K562 (cell line): ENCODE measurements at regions not wholly inside any gene's neighbourhood (a gene's known extent, or its start where the extent isn't known, plus 50 kb on each side); places are given as distances from the start of the nearest gene placed in this dataset.

Experiments used
- ATAC-seq: fragments of 200-7000 bp; cut with Tn5 transposase; 3 replicates; pipeline ENCODE4 v1.9.1; 2020; ENCODE audit warnings: moderate library complexity
- BruUV-seq: library from RNA; stranded (reverse); fragments of 400-500 nt; replicated peaks from 2 replicates; lab custom pipeline; 2021; lab: Mats Ljungman, UMichigan
- CTCF ChIA-PET: fragments of 300-600 bp; formaldehyde crosslinking; extraction: SDS; loops from one replicate; lab custom pipeline; 2021; ENCODE audit warnings: low intra/inter-chr PET ratio; lab: Yijun Ruan, JAX
- POLR2A ChIA-PET: fragments of 300-600, 350-650 bp; sonication (Branson Sonifier 250); formaldehyde crosslinking; extraction: SDS; loops from one replicate; lab custom pipeline; 2021; ENCODE audit warnings: antibody characterized with exemption, inconsistent platforms; lab: Yijun Ruan, JAX
- DNase-seq, 4 experiments: peaks; one replicate each; pipeline versions ENCODE4 v3.0.0 to v3.0.0-alpha.2; 2011 to 2018; ENCODE audit warnings: low spot score in 3 of 4, mixed read lengths in 3 of 4; ENCODE audit errors: extremely low read depth in 1 of 4
- FAIRE-seq: peaks from 2 replicates; lab custom pipeline; 2011; peaks lifted over from hg19 to GRCh38; lab: Jason Lieb, UNC
- H2AFZ ChIP-seq: 2 replicates; pipeline ENCODE4 v1.6.0; 2011; ENCODE audit warnings: low read depth, low read length, control low read depth, inconsistent platforms
- H3K27ac ChIP-seq: fragments of 200-600 bp; 3 replicates; pipeline ENCODE4 v1.8.0; 2011; ENCODE audit warnings: low read depth, mild to moderate bottlenecking, control low read depth, inconsistent platforms, low read length, moderate library complexity, mixed read lengths; ENCODE audit errors: extremely low read depth
- H3K27me3 ChIP-seq, 2 experiments: fragments of 300-600 bp in 1 of 2; 2 replicates in 1 of 2; 3 replicates in 1 of 2; pipeline versions ENCODE4 v1.6.0 to v1.8.0; 2011; ENCODE audit warnings: inconsistent platforms in 2 of 2, low read length in 2 of 2, mild to moderate bottlenecking in 1 of 2, mixed read lengths in 1 of 2, moderate library complexity in 1 of 2; ENCODE audit not compliant: control insufficient read depth in 2 of 2, insufficient read depth in 2 of 2
- H3K36me3 ChIP-seq: fragments of 300-600 bp; 3 replicates; pipeline ENCODE4 v1.8.0; 2011; ENCODE audit warnings: mild to moderate bottlenecking, low read length, inconsistent platforms; ENCODE audit not compliant: control insufficient read depth, insufficient read depth
- H3K4me1 ChIP-seq, 2 experiments: fragments of 200-600 bp in 1 of 2; replicated peaks in 1 of 2; 2 replicates in 1 of 2; 3 replicates in 1 of 2; pipeline versions ENCODE4 v1.5.1 to v1.8.0; 2011; ENCODE audit warnings: inconsistent platforms in 2 of 2, low read length in 2 of 2, mild to moderate bottlenecking in 1 of 2, mixed read lengths in 1 of 2, moderate library complexity in 1 of 2; ENCODE audit not compliant: control insufficient read depth in 2 of 2, insufficient read depth in 2 of 2
- H3K4me2 ChIP-seq: 2 replicates; pipeline ENCODE4 v1.6.1; 2011; ENCODE audit warnings: low read length, control low read depth, inconsistent platforms, mixed read lengths; ENCODE audit not compliant: insufficient read depth
- H3K4me3 ChIP-seq: fragments of 200-600 bp; sonication (generic), shearing (Covaris generic); 2 replicates; pipeline ENCODE4 v1.5.1; 2016; ENCODE audit warnings: control low read depth, inconsistent platforms
- H3K79me2 ChIP-seq: fragments of 200-600 bp; 3 replicates; pipeline ENCODE4 v1.8.0; 2011; ENCODE audit warnings: low read length, inconsistent platforms; ENCODE audit not compliant: control insufficient read depth, insufficient read depth
- H3K9ac ChIP-seq, 2 experiments: 2 replicates each; pipeline versions ENCODE4 v1.6.0 to v1.6.1; 2011; ENCODE audit warnings: low read depth in 2 of 2, low read length in 2 of 2, control low read depth in 1 of 2, inconsistent platforms in 1 of 2, mild to moderate bottlenecking in 1 of 2, mixed read lengths in 1 of 2; ENCODE audit not compliant: insufficient read depth in 1 of 2
- H3K9me1 ChIP-seq: one replicate; pipeline ENCODE4 v1.6.0; 2011; ENCODE audit warnings: inconsistent platforms, mild to moderate bottlenecking, low read length, moderate library complexity; ENCODE audit not compliant: control insufficient read depth, insufficient read depth
- H3K9me3 ChIP-seq: replicated peaks from 2 replicates; pipeline ENCODE4 v1.5.1; 2011; ENCODE audit warnings: low read depth, low read length, inconsistent platforms; ENCODE audit not compliant: control insufficient read depth, insufficient read depth
- H4K20me1 ChIP-seq: replicated peaks from 2 replicates; pipeline ENCODE4 v1.6.1; 2011; ENCODE audit warnings: low read length, inconsistent platforms, mixed read lengths; ENCODE audit not compliant: control insufficient read depth, insufficient read depth
- CHD2 ChIP-seq: IDR thresholded peaks from 2 replicates; pipeline ENCODE4 v1.6.1; 2011; ENCODE audit warnings: low read depth, low read length
- DACH1 ChIP-seq: fragments of 450-650 bp; IDR thresholded peaks from 2 replicates; pipeline ENCODE4 v1.6.1; 2018; ENCODE audit not compliant: partially characterized antibody
- E2F3 ChIP-seq: fragments of 250-450 bp; sonication (Bioruptor Pico); IDR thresholded peaks from 2 replicates; pipeline ENCODE4 v1.4.0; 2020; ENCODE audit warnings: mild to moderate bottlenecking
- HMG20A ChIP-seq: fragments of 450-650 bp; formaldehyde crosslinking; conservative IDR thresholded peaks from 2 replicates; pipeline ENCODE4 v1.4.0; 2020; ENCODE audit warnings: mild to moderate bottlenecking, mixed read lengths
- MYNN ChIP-seq, 2 experiments: sonication (generic); formaldehyde crosslinking in 1 of 2; IDR thresholded peaks; 2 replicates each; pipeline versions ENCODE4 v1.5.0 to v1.6.1; 2016 to 2020; ENCODE audit warnings: antibody characterized with exemption in 1 of 2, missing genetic modification reagents in 1 of 2
- NR2C1 ChIP-seq, 2 experiments: fragments of 450-650 bp; IDR thresholded peaks; 2 replicates each; pipeline ENCODE4 v1.6.1; 2017; ENCODE audit warnings: mild to moderate bottlenecking in 2 of 2, antibody characterized with exemption in 1 of 2, inconsistent platforms in 1 of 2, missing compliant biosample characterization in 1 of 2, missing genetic modification characterization in 1 of 2
- PHF8 ChIP-seq: fragments of 200-600 bp; sonication (generic); IDR thresholded peaks from 2 replicates; pipeline ENCODE4 v1.6.1; 2012; ENCODE audit warnings: mixed run types, mild to moderate bottlenecking, inconsistent platforms, low read length, moderate library complexity, borderline replicate concordance
- RHOXF2B ChIP-seq: fragments of 250-450 bp; sonication (Bioruptor Pico); conservative IDR thresholded peaks from 2 replicates; pipeline ENCODE4 v1.5.1; 2021
- SAFB2 ChIP-seq: fragments of 200-400 bp; formaldehyde crosslinking; IDR thresholded peaks from 2 replicates; pipeline ENCODE4 v1.6.1; 2018; ENCODE audit warnings: borderline replicate concordance, low read length, low read depth, moderate library complexity; ENCODE audit not compliant: severe bottlenecking
- SMARCE1 ChIP-seq: fragments of 450-650 bp; IDR thresholded peaks from 2 replicates; pipeline ENCODE4 v1.7.1; 2016; ENCODE audit warnings: mild to moderate bottlenecking
- SRSF9 ChIP-seq: fragments of 200-400 bp; formaldehyde crosslinking; IDR thresholded peaks from 2 replicates; pipeline ENCODE4 v1.6.1; 2017; ENCODE audit warnings: low read depth, low read length, borderline replicate concordance
- TEAD4 ChIP-seq, 2 experiments: sonication (generic) in 1 of 2; formaldehyde crosslinking in 1 of 2; IDR thresholded peaks; 2 replicates each; pipeline versions ENCODE4 v1.6.1 to v1.8.0; 2012 to 2022; ENCODE audit warnings: borderline replicate concordance in 1 of 2, inconsistent platforms in 1 of 2, low read length in 1 of 2, mild to moderate bottlenecking in 1 of 2, missing genetic modification reagents in 1 of 2
- THAP7 ChIP-seq: fragments of 250-450 bp; sonication (Bioruptor Pico); IDR thresholded peaks from 2 replicates; pipeline ENCODE4 v1.5.0; 2021
- ZC3H4 ChIP-seq: sonication (generic); formaldehyde crosslinking; IDR thresholded peaks from 2 replicates; pipeline ENCODE4 v1.9.0; 2021; ENCODE audit warnings: missing genetic modification reagents, borderline replicate concordance
- ZNF431 ChIP-seq: sonication (generic); formaldehyde crosslinking; IDR thresholded peaks from 2 replicates; pipeline ENCODE4 v1.8.0; 2022; ENCODE audit warnings: mild to moderate bottlenecking, missing genetic modification reagents
- ZNF445 ChIP-seq: fragments of 250-450 bp; sonication (Bioruptor Pico); IDR thresholded peaks from 2 replicates; pipeline ENCODE4 v1.4.0; 2020; ENCODE audit warnings: low read depth, mild to moderate bottlenecking, moderate library complexity
- ZNF644 ChIP-seq: fragments of 200-800 bp; sonication (Bioruptor generic); IDR thresholded peaks from 2 replicates; pipeline ENCODE4 v1.6.1; 2016; ENCODE audit warnings: low read depth, missing genetic modification characterization, missing compliant biosample characterization
- ZNF717 ChIP-seq: fragments of 250-450 bp; sonication (Bioruptor Pico); IDR thresholded peaks from 2 replicates; pipeline ENCODE4 v1.5.0; 2021
- WGBS: fragments of 100-300 bp; shearing (Covaris generic); methylation state at CpG from one replicate; pipeline ENCODE4 v1.1.6; 2016; ENCODE audit warnings: low coverage, mixed read lengths; ENCODE audit not compliant: insufficient coverage; ENCODE audit errors: missing lambda C conversion rate; 5-methylcytosine and 5-hydroxymethylcytosine counted together
- in situ Hi-C: fragments of 300-500 bp; cut with MboI; formaldehyde crosslinking; loops from 4 replicates; pipeline ENCODE4 v1.15.0; 2018; ENCODE audit warnings: inconsistent platforms, mixed read lengths
- intact Hi-C: fragments of 100-400 bp; cut with micrococcal nuclease; formaldehyde crosslinking; loops from 2 replicates; pipeline ENCODE4 v1.14.2; 2022
- TF ChIP-seq, protein P1 (sequence below): fragments of 200-800 bp; sonication (Bioruptor generic); IDR thresholded peaks from 2 replicates; pipeline ENCODE4 v1.6.1; 2017; ENCODE audit warnings: missing genetic modification characterization, missing compliant biosample characterization

- no peak for ATAC-seq
- Histone ChIP-seq H3K27me3 (no peaks in the 10 kb centered on the region), H3K4me2 (no peak overlapping the region), H3K9me1 (no peaks in the 10 kb centered on the region), H3K79me2 (no peaks in the 10 kb centered on the region), H3K4me3 (no peak overlapping the region), H3K36me3 (no peaks in the 10 kb centered on the region), H3K4me1 (peaks cover 0 to 8% of the 10 kb centered on the region in 2 experiments; a peak in 2 of 5 replicates)
- no TSS peak for BruUV-seq
- ChIA-PET POLR2A (no interaction called here), CTCF (no interaction called here)
- no peak for FAIRE-seq
- no peak for DNase-seq
- WGBS = 65% methylated on average over 1 of the region's 1 CpG
- TF ChIP-seq ZNF445 (CRISPR knock-in tag) (no peak), CHD2 (no peak), ZNF717 (no peak), HMG20A (CRISPR knock-in tag) (no peak), PHF8 (no peak), E2F3 (no peak), ZC3H4 (CRISPR knock-in tag) (no peak), NR2C1 (IDR thresholded peaks at IDR 0.05) (no peak), NR2C1 (tag; IDR thresholded peaks at IDR 0.05) (no peak), TEAD4 (IDR thresholded peaks at IDR 0.05; ENCODE audit: low read length) (no peak), TEAD4 (CRISPR knock-in tag; IDR thresholded peaks at IDR 0.05; ENCODE audit: borderline replicate concordance) (no peak), MYNN (IDR thresholded peaks at IDR 0.05) (no peak), MYNN (CRISPR knock-in tag; IDR thresholded peaks at IDR 0.05) (no peak), RHOXF2B (no peak), DACH1 (no peak), SMARCE1 (no peak), SAFB2 (no peak), ZNF431 (CRISPR knock-in tag) (no peak), SRSF9 (no peak), ZNF644 (tag) (no peak), THAP7 (CRISPR knock-in tag) (no peak)
- TF ChIP-seq, protein P1, sequence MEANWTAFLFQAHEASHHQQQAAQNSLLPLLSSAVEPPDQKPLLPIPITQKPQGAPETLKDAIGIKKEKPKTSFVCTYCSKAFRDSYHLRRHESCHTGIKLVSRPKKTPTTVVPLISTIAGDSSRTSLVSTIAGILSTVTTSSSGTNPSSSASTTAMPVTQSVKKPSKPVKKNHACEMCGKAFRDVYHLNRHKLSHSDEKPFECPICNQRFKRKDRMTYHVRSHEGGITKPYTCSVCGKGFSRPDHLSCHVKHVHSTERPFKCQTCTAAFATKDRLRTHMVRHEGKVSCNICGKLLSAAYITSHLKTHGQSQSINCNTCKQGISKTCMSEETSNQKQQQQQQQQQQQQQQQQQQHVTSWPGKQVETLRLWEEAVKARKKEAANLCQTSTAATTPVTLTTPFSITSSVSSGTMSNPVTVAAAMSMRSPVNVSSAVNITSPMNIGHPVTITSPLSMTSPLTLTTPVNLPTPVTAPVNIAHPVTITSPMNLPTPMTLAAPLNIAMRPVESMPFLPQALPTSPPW (CRISPR knock-in tag) = no peak
- TF ChIP-seq, all 486 proteins: peak for 0
- no peak overlapping the region for H3K9ac ChIP-seq
- no peaks in the 10 kb centered on the region for H3K9me3 ChIP-seq
- intact Hi-C loops = no loop called here
- H4K20me1 ChIP-seq = no peaks in the 10 kb centered on the region
- no peak overlapping the region for H2AFZ ChIP-seq
- no peak overlapping the region for H3K27ac ChIP-seq
- in situ Hi-C loops = no loop called here
Observed at GRCh38 chr9:108021096-108021710, 531.6 kb upstream of the KLF4 start.
